GM23338 (cell line): ENCODE measurements at regions not wholly inside any gene's neighbourhood (a gene's known extent, or its start where the extent isn't known, plus 50 kb on each side); places are given as distances from the start of the nearest gene placed in this dataset.

Source experiments
- POLR2AphosphoS5 ChIP-seq: IDR thresholded peaks from 2 replicates; pipeline ENCODE4 v1.6.1; 2016; ENCODE audit warnings: antibody characterized with exemption, low read depth
- TF ChIP-seq, protein P1 (sequence below), 2 experiments: fragments of 200-600 bp in 1 of 2; sonication (generic) in 1 of 2; conservative IDR thresholded peaks; 2 replicates each; pipeline versions ENCODE4 v1.5.1 to v1.6.1; 2016 to 2017; ENCODE audit warnings: antibody characterized with exemption in 2 of 2, low read depth in 2 of 2, mild to moderate bottlenecking in 2 of 2, moderate library complexity in 1 of 2
- TF ChIP-seq, protein P2 (sequence below): IDR thresholded peaks from one replicate; pipeline ENCODE4 v1.6.1; 2018; ENCODE audit warnings: antibody characterized with exemption; ENCODE audit not compliant: unreplicated experiment

DNA sequence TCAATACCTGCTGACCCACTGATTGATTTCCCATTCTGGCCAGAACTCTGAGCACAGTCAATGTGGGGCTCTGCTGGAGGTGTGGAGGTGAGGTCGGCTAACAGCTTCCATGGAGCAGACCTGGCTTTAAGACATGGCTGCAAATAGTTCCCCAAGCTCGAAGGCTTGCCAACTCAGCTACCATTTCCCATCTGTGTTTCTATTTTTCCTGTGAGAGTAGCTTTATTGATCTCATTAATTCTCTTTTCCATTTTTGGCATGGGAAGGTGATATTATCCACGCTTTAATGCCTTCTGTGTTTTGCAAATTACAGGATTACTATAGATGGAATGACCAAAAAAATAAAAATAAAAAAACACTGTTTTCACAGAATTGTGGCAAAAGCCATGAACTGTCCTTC lies 151.6 kb upstream of the XYLT1 start:
- no peak for TF ChIP-seq POLR2AphosphoS5
- TF ChIP-seq, protein P1, sequence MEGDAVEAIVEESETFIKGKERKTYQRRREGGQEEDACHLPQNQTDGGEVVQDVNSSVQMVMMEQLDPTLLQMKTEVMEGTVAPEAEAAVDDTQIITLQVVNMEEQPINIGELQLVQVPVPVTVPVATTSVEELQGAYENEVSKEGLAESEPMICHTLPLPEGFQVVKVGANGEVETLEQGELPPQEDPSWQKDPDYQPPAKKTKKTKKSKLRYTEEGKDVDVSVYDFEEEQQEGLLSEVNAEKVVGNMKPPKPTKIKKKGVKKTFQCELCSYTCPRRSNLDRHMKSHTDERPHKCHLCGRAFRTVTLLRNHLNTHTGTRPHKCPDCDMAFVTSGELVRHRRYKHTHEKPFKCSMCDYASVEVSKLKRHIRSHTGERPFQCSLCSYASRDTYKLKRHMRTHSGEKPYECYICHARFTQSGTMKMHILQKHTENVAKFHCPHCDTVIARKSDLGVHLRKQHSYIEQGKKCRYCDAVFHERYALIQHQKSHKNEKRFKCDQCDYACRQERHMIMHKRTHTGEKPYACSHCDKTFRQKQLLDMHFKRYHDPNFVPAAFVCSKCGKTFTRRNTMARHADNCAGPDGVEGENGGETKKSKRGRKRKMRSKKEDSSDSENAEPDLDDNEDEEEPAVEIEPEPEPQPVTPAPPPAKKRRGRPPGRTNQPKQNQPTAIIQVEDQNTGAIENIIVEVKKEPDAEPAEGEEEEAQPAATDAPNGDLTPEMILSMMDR (conservative IDR thresholded peaks at IDR 0.05; ENCODE audit: low read depth in 2 of 2), result no peak
- TF ChIP-seq, protein P2, sequence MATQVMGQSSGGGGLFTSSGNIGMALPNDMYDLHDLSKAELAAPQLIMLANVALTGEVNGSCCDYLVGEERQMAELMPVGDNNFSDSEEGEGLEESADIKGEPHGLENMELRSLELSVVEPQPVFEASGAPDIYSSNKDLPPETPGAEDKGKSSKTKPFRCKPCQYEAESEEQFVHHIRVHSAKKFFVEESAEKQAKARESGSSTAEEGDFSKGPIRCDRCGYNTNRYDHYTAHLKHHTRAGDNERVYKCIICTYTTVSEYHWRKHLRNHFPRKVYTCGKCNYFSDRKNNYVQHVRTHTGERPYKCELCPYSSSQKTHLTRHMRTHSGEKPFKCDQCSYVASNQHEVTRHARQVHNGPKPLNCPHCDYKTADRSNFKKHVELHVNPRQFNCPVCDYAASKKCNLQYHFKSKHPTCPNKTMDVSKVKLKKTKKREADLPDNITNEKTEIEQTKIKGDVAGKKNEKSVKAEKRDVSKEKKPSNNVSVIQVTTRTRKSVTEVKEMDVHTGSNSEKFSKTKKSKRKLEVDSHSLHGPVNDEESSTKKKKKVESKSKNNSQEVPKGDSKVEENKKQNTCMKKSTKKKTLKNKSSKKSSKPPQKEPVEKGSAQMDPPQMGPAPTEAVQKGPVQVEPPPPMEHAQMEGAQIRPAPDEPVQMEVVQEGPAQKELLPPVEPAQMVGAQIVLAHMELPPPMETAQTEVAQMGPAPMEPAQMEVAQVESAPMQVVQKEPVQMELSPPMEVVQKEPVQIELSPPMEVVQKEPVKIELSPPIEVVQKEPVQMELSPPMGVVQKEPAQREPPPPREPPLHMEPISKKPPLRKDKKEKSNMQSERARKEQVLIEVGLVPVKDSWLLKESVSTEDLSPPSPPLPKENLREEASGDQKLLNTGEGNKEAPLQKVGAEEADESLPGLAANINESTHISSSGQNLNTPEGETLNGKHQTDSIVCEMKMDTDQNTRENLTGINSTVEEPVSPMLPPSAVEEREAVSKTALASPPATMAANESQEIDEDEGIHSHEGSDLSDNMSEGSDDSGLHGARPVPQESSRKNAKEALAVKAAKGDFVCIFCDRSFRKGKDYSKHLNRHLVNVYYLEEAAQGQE, result no peak
